ENCODE measurements at regions not wholly inside any gene's neighbourhood (a gene's known extent, or its start where the extent isn't known, plus 50 kb on each side); places are given as distances from the start of the nearest gene placed in this dataset.
"Not testable (repeated sequence)": the region's sequence is repeated elsewhere in the genome, so short reads cannot be mapped to it uniquely, and the experiment has no call there.

DNA sequence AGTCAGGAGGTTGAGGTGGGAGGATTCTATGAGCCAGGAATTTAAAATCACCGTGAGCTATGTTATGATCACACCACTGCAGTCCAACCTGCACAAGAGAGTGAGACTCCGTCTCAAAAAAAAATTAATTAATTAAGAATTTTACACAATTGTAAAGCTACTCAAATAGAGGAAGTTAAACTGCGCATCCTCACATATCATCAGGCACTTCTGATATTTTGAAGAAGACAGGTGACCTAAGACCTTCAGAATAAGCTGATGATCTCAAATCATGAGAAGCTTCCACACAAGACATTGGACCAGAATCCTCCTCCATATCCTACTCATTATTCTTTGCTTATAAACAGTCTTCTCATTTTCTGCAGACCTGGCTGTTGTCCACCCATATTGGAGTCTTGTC is 800.9 kb downstream of the TMEM121 start:
- CTCF ChIA-PET: interaction anchor here (1.3 to 1.5 kb wide), 2 partner anchors 20 to 28 kb away, joined by 3 to 4 read pairs; no protein-coding TSS in a partner anchor
- no peak for FAIRE-seq
- 12% methylated on average over 3 of the region's 3 CpGs for WGBS (ENCODE audit: missing lambda C conversion rate)

GRCh38 chr14:106327702-106328353 is 801.4 kb downstream of the TMEM121 start:
- H3K4me2 ChIP-seq; DNase-seq (ENCODE audit: low read depth in 1 of 2, low spot score in 1 of 2); H3K27ac ChIP-seq; FAIRE-seq; H3K4me3 ChIP-seq; H3K4me1 ChIP-seq; POLR2A ChIA-PET; H3K9me3 ChIP-seq: not testable (repeated sequence)
- ATAC-seq: peak in 1 of 2 experiments; percentile 34; a peak in 2 of 6 replicates
- CTCF ChIA-PET: interaction anchor here (1.3 to 1.5 kb wide), 2 partner anchors 19 to 28 kb away, joined by 3 to 4 read pairs; no protein-coding TSS in a partner anchor
- 5% methylated on average over 4 of the region's 4 CpGs for WGBS (ENCODE audit: missing lambda C conversion rate)

More for the DNA sequence above, 800.9 kb downstream of the TMEM121 start:
- Histone ChIP-seq H3K4me1 (no peaks in the 10 kb centered on the region), H3K4me2 (no peak overlapping the region), H3K9me3 (no peaks in the 10 kb centered on the region), H3K27ac (no peak overlapping the region), H3K4me3 (no peak overlapping the region)
- POLR2A ChIA-PET: no interaction called here
- ATAC-seq (no peak), DNase-seq (ENCODE audit: low read depth in 1 of 2, low spot score in 1 of 2) (no peak)
- TF ChIP-seq RFX5 (IDR thresholded peaks at IDR 0.05): no peak
- TF ChIP-seq KDM5A (IDR thresholded peaks at IDR 0.05): no peak
- TF ChIP-seq HOXA7 (CRISPR knock-in tag; IDR thresholded peaks at IDR 0.05): no peak
- no peak for TF ChIP-seq TFCP2L1 (CRISPR knock-in tag; IDR thresholded peaks at IDR 0.05)
- no peak for TF ChIP-seq ESRRA (IDR thresholded peaks at IDR 0.05; ENCODE audit: borderline replicate concordance, low read length)
- no peak for TF ChIP-seq CEBPB (IDR thresholded peaks at IDR 0.05)
- TF ChIP-seq, protein P1, sequence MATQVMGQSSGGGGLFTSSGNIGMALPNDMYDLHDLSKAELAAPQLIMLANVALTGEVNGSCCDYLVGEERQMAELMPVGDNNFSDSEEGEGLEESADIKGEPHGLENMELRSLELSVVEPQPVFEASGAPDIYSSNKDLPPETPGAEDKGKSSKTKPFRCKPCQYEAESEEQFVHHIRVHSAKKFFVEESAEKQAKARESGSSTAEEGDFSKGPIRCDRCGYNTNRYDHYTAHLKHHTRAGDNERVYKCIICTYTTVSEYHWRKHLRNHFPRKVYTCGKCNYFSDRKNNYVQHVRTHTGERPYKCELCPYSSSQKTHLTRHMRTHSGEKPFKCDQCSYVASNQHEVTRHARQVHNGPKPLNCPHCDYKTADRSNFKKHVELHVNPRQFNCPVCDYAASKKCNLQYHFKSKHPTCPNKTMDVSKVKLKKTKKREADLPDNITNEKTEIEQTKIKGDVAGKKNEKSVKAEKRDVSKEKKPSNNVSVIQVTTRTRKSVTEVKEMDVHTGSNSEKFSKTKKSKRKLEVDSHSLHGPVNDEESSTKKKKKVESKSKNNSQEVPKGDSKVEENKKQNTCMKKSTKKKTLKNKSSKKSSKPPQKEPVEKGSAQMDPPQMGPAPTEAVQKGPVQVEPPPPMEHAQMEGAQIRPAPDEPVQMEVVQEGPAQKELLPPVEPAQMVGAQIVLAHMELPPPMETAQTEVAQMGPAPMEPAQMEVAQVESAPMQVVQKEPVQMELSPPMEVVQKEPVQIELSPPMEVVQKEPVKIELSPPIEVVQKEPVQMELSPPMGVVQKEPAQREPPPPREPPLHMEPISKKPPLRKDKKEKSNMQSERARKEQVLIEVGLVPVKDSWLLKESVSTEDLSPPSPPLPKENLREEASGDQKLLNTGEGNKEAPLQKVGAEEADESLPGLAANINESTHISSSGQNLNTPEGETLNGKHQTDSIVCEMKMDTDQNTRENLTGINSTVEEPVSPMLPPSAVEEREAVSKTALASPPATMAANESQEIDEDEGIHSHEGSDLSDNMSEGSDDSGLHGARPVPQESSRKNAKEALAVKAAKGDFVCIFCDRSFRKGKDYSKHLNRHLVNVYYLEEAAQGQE (IDR thresholded peaks at IDR 0.05): no peak
- no peak for TF ChIP-seq EHF (CRISPR knock-in tag; IDR thresholded peaks at IDR 0.05)
- no peak for TF ChIP-seq ZNF302 (CRISPR knock-in tag; IDR thresholded peaks at IDR 0.05)
- TF ChIP-seq HDAC2 (IDR thresholded peaks at IDR 0.05): no peak
- TF ChIP-seq, protein P2, sequence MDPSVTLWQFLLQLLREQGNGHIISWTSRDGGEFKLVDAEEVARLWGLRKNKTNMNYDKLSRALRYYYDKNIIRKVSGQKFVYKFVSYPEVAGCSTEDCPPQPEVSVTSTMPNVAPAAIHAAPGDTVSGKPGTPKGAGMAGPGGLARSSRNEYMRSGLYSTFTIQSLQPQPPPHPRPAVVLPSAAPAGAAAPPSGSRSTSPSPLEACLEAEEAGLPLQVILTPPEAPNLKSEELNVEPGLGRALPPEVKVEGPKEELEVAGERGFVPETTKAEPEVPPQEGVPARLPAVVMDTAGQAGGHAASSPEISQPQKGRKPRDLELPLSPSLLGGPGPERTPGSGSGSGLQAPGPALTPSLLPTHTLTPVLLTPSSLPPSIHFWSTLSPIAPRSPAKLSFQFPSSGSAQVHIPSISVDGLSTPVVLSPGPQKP (IDR thresholded peaks at IDR 0.05; ENCODE audit: low read depth, low read length): no peak
- TF ChIP-seq POLR2A (IDR thresholded peaks at IDR 0.05; ENCODE audit: low read length): no peak
- TF ChIP-seq SMC3 (IDR thresholded peaks at IDR 0.05): no peak
- no peak for TF ChIP-seq ATOH8 (CRISPR knock-in tag; IDR thresholded peaks at IDR 0.05; ENCODE audit: low read depth)
- TF ChIP-seq RAD21 (conservative IDR thresholded peaks at IDR 0.05 in 1 of 2, IDR thresholded peaks at IDR 0.05 in 1 of 2): no peak
- no peak for TF ChIP-seq RCOR1 (IDR thresholded peaks at IDR 0.05; ENCODE audit: low read depth, low read length)

- H3K4me1 ChIP-seq; H3K4me2 ChIP-seq; FAIRE-seq; POLR2A ChIA-PET; H3K9me3 ChIP-seq; DNase-seq (ENCODE audit: low read depth in 1 of 2, low spot score in 1 of 2); H3K4me3 ChIP-seq; H3K27ac ChIP-seq: not testable (repeated sequence)
- ATAC-seq: 0 out of 6 replicates have a peak, but pooled peaks of 1 of the 2 experiments have one; percentile 30
- WGBS (ENCODE audit: missing lambda C conversion rate): 0% methylated on average over 4 of the region's 4 CpGs
- CTCF ChIA-PET: interaction anchor here (1.3 kb wide), 1 partner anchor 17 kb away, joined by 4 read pairs; no protein-coding TSS in a partner anchor
Observed at GRCh38 chr14:106329243-106329642, 802.9 kb downstream of the TMEM121 start.

GRCh38 chr14:106329987-106330774 is 803.8 kb downstream of the TMEM121 start:
- H3K27ac ChIP-seq; H3K4me3 ChIP-seq; H3K4me2 ChIP-seq; DNase-seq (ENCODE audit: low read depth in 1 of 2, low spot score in 1 of 2); H3K4me1 ChIP-seq; FAIRE-seq; POLR2A ChIA-PET; ATAC-seq; CTCF ChIA-PET; H3K9me3 ChIP-seq: not testable (repeated sequence)
- under 1% methylated on average over 6 of the region's 8 CpGs for whole genome bisulfite sequencing (ENCODE audit: missing lambda C conversion rate)
